Breast epithelium (tissue), 3 donors: ENCODE measurements at regions not wholly inside any gene's neighbourhood (a gene's known extent, or its start where the extent isn't known, plus 50 kb on each side); places are given as distances from the start of the nearest gene placed in this dataset.

Experiments
- CTCF ChIP-seq, 3 donors: fragments of 450-650 bp; IDR thresholded peaks; one replicate each; pipeline ENCODE4 v1.5.1; 2016 to 2017; ENCODE audit warnings: antibody characterized with exemption in 3 of 3, mild to moderate bottlenecking in 3 of 3, moderate library complexity in 3 of 3
- POLR2A ChIP-seq: fragments of 450-650 bp; IDR thresholded peaks from one replicate; pipeline ENCODE4 v1.6.1; 2016; ENCODE audit warnings: antibody characterized with exemption, mild to moderate bottlenecking, moderate library complexity

GRCh38 chr3:176206809-176207208 is 990.5 kb downstream of the TBL1XR1 start:
- TF ChIP-seq CTCF (IDR thresholded peaks at IDR 0.05) (no peak), POLR2A (no peak)
